GM12892 (cell line): ENCODE measurements at regions not wholly inside any gene's neighbourhood (a gene's known extent, or its start where the extent isn't known, plus 50 kb on each side); places are given as distances from the start of the nearest gene placed in this dataset.
A peak's percentile ranks its signal among the peaks of the same experiment; 100 is the strongest.

Source experiments
- DNase-seq: peaks from one replicate; pipeline ENCODE4 v3.0.0; 2011; ENCODE audit not compliant: insufficient read length
- FAIRE-seq: peaks from 2 replicates; lab custom pipeline; 2011; peaks lifted over from hg19 to GRCh38; lab: Jason Lieb, UNC
- POLR2A ChIP-seq: IDR thresholded peaks from 2 replicates; pipeline ENCODE4 v1.6.1; 2011; ENCODE audit warnings: low read depth, low read length, control low read depth
- POLR2AphosphoS5 ChIP-seq: IDR thresholded peaks from 2 replicates; pipeline ENCODE4 v1.6.1; 2011; ENCODE audit warnings: low read depth, low read length, control low read depth
- TAF1 ChIP-seq: IDR thresholded peaks from 2 replicates; pipeline ENCODE4 v1.6.1; 2011; ENCODE audit warnings: low read depth, mild to moderate bottlenecking, control low read depth, low read length, borderline replicate concordance

GRCh38 chr18:51727780-51728179 is 530.3 kb upstream of the MEX3C start:
- no peak for TF ChIP-seq TAF1
- no peak for TF ChIP-seq POLR2AphosphoS5
- no peak for TF ChIP-seq POLR2A
- FAIRE-seq: peak; percentile 93
- no peak for DNase-seq

- DNase-seq (no peak), FAIRE-seq (no peak)
- TF ChIP-seq POLR2A (no peak), POLR2AphosphoS5 (no peak), TAF1 (no peak)
Measured at GRCh38 chr18:51731070-51731469, 533.6 kb upstream of the MEX3C start.

GRCh38 chr18:51734576-51734975 is 537.1 kb upstream of the MEX3C start:
- FAIRE-seq: peak; percentile 14
- DNase-seq: no peak
- TF ChIP-seq POLR2A (no peak), TAF1 (no peak), POLR2AphosphoS5 (no peak)

GRCh38 chr18:51739044-51739666 is 541.7 kb upstream of the MEX3C start:
- no peak for FAIRE-seq
- TF ChIP-seq TAF1 (no peak), POLR2A (no peak), POLR2AphosphoS5 (no peak)

GRCh38 chr18:51751901-51752300 is 554.4 kb upstream of the MEX3C start:
- DNase-seq (no peak), FAIRE-seq (no peak)
- no peak for TF ChIP-seq POLR2AphosphoS5
- no peak for TF ChIP-seq POLR2A

More at GRCh38 chr18:51739044-51739666, 541.7 kb upstream of the MEX3C start:
- no peak for DNase-seq

- peak; percentile 67 for FAIRE-seq
- no peak for DNase-seq
- no peak for TF ChIP-seq TAF1
- TF ChIP-seq POLR2A: no peak
- no peak for TF ChIP-seq POLR2AphosphoS5
Measured at GRCh38 chr18:51753365-51754057, 556.0 kb upstream of the MEX3C start.

GRCh38 chr18:51754566-51754965 is 557.1 kb upstream of the MEX3C start:
- FAIRE-seq: no peak
- TF ChIP-seq POLR2A (no peak), POLR2AphosphoS5 (no peak), TAF1 (no peak)
- DNase-seq: no peak

GRCh38 chr18:51757255-51757924 is 559.9 kb upstream of the MEX3C start:
- FAIRE-seq: peak; percentile 63
- no peak for TF ChIP-seq TAF1
- no peak for TF ChIP-seq POLR2AphosphoS5
- TF ChIP-seq POLR2A: no peak
- no peak for DNase-seq

- DNase-seq: no peak
- TF ChIP-seq POLR2AphosphoS5 (no peak), POLR2A (no peak), TAF1 (no peak)
- FAIRE-seq: no peak
Measured at GRCh38 chr18:51762373-51762772, 564.9 kb upstream of the MEX3C start.

GRCh38 chr18:51765606-51766360 is 568.3 kb upstream of the MEX3C start:
- FAIRE-seq: peak; percentile 53
- no peak for DNase-seq
- TF ChIP-seq POLR2AphosphoS5: no peak

- DNase-seq (no peak), FAIRE-seq (no peak)
- no peak for TF ChIP-seq POLR2A
- TF ChIP-seq TAF1: no peak
- no peak for TF ChIP-seq POLR2AphosphoS5
Measured at GRCh38 chr18:51767293-51767692, 569.8 kb upstream of the MEX3C start.

- FAIRE-seq: no peak
- TF ChIP-seq TAF1 (no peak), POLR2AphosphoS5 (no peak), POLR2A (no peak)
- no peak for DNase-seq
Measured at GRCh38 chr18:51778115-51778514, 561.9 kb upstream of the DCC start.
